ENCODE measurements at regions not wholly inside any gene's neighbourhood (a gene's known extent, or its start where the extent isn't known, plus 50 kb on each side); places are given as distances from the start of the nearest gene placed in this dataset.
A peak's percentile ranks its signal among the peaks of the same experiment; 100 is the strongest.

DNA sequence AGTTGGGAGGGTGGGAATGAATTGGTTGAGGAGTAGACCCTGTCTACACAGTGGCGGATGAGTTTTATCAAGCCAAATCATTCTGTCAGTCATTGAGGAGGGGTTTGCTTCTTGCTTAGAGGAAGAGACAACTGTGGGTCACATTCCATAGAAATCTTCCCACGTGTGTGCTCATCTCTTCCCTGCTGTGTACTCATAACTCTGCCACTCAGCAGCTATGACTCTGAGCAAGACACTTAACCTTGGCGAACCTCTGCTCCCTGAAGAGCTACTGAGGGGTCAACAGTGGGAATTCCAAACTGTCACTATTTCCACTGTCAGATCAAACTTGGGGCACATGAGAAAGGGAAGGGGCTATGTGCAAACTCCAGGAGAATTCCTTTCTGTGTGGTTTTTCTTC is 72.6 kb upstream of the COX10 start:
- DNase-seq = no peak

DNA sequence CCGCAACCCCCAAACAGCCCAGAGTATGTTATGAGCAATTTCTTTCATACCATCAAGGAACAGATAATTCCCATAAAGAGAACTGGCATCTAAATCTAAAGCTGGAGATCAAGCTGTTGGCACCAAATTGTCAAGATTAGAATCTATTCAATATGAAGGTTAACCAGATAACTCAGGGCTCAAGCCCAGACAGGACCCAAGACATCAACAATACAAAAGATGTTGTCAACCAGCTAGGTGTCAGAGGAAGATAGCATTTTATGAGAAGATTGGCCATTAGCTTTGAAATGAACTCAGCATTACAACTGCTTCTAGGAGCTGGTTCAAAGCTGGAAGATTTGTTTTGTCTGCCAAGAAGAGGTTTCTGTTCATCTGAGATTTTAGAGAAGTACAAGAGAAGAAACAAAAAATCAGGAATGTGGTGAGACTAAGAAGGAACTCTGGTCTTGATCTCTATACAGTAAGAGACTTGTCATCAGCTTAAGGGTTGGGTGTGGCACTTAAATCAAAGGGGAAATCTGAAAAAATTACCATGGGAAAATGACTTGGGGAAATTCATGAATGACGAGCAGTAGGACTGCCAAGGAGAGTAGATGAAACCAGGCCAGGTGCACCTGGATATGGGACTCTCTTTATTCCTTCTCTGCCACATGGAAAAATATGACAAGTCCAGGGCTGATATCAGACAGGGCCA is 64.2 kb upstream of the COX10 start:
- DNase-seq = peak; percentile 77

DNA sequence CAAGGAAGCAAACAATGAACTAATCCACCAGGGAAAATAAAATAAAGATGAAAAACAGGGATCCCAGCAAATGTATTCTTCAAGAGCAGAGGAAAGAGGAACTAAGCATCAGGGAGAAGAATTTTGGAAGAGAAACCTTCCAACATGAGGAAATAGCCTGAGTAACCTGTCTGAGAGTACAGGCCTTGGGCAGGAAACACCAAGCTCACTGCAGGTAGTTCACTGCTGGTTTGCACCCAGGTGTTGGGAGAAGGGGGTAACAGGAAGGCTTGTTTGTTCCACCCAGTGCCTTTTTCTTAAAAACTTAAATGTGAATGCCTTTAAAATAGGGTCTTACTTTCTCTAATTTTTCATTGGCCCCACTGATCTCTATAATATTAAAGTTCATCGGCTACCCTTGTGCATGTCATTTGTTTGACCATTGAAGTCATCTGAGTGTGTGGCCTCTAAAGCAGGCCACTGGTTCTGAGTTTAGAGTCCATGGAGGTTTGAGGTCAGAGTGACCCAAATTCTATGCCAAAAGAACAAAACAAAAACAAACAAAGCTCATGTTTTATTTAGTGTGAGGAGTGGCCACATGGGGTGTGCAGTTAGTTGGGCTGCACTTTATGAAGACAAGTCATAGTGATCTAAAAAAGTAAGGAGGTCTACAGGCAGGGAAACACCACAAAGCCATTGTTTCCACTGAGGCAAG is 62.9 kb upstream of the COX10 start:
- no peak for DNase-seq

DNA sequence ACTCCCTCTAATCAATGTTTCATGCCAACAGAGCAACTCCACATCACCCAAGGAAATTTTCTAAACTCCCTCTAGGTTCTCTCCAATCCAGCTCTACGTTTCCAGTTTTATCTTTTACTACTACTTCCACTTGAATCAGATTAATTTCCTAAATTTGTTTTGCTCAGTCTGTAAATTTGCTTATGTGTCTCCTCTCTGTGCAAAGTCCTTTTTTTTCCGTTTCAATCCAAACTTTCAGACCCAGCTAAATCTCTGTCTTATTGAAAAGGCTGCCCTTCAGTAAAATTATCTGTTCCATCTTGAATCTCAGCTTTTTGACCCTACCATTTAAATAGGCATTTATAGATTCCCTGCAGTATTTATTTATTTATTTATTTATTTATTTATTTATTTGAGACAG is 61.4 kb upstream of the COX10 start:
- DNase-seq = no peak

DNA sequence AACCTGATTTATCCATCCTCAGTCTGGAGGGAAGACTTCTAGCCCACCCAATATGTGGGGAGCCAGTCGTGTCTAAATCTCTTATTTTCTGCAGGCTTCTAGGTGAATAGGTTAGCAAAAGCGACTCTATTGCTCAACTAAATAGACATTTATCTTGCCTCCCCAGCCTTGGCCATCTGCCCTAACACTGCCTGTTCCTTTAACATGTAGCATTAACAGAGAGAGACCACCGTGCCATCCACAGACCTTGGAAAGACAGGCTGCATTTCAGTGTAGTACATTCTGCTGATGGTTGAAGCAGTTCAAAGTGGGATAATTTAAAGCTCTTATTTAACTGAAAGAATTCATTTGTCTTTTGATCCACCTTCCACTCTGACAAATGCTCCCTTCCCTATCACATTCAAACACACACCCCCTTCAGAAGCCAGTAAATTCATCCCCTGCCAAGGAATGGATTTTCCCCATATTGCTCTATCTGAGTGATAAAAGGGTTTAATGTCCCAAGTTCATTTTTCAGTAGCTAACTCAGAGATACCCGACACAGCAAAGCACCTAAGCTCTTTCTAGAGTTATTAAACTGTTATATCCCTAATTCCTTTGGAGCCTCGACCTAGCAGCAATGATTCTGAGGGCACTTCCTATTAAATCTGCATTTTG is 58.1 kb upstream of the COX10 start:
- DNase-seq = no peak

DNA sequence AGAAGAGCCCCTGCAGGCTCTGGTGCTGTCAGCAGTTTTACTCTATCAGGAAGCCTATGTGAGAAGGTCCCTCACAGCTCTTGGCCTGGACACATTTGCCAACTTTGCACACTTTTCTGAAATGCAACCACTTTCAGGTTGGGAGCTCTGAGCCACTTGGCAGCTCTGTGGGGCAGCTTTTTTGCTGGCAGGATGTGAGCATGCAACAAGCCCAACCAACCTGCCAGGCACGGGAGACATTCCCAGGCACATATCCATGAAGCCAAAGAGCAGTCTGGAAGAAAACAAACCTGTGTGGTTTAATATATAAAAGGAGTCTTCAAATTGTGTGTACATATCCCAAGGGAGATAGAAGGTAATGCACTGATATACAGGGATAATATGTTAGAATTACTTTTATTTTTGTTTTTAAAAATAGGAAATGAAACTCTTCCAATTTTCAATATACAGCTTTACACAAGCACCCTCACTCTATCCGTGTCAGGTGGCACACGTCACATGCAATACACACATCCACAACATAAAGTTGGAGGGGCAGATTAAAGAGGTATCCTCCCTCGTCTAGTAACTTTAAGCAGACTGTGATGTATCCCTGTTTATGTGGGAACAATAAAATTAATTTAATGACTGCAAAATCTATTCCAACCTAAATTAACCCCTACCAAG is 57.4 kb upstream of the COX10 start:
- DNase-seq = peak; percentile 5

DNA sequence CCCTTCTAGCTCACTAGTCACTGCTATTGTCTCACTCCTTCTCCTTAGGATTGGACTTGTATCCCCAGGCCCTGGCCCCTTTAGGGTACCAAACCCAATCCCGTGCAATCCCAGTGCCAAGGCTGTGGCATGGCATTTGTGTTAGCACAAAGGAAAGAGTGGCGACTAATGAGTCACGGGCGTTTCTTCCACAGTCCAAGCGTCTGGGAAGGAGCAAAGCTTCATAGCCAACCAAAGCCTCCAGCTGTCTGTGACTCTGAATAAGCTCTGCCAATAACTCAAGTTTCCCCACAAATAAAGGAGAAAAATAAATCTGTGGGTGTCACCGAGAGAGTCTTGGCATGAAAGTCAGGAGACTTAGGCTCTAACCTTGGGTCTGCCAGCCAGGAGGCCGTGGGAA is 54.6 kb upstream of the COX10 start:
- no peak for DNase-seq

DNA sequence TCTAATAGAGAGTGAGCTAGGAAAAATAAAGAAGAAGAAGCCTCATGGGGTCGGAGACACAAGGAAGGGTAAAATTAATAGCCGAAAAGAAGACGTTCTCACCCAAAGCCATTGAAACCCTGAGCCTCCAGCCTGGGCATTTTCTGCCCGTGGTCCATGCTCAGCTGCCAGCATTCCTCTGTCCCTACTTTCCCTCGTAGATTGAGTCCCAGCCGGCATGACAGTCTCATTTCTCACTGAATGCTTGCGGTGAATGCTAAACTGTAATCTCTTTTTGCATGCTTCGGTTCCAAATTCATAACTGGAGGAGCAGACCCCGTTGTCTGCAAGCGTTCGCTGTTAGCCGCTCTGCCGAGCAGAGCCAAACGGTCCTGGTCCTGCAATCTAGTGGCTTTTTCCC is 54.0 kb upstream of the COX10 start:
- no peak for DNase-seq

DNA sequence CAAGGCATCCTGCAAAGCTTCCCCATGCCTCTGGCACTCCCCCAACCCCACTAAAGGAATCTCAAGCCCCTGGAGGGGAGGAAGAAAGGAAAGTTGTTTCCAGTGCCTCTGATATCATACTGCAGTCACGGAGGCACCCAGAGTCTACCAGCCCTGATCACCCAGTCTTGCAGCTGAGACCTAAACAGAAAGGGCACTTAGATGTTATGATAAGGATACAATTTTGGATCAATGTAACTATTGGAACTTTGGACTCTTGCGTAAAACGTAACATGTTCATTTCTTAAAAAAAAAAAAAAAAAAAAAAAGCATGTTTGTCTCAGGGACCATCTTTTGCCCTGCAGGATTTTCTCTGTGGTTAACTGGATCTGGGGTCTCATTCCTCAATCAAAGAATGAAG is 52.4 kb upstream of the COX10 start:
- DNase-seq = no peak

DNA sequence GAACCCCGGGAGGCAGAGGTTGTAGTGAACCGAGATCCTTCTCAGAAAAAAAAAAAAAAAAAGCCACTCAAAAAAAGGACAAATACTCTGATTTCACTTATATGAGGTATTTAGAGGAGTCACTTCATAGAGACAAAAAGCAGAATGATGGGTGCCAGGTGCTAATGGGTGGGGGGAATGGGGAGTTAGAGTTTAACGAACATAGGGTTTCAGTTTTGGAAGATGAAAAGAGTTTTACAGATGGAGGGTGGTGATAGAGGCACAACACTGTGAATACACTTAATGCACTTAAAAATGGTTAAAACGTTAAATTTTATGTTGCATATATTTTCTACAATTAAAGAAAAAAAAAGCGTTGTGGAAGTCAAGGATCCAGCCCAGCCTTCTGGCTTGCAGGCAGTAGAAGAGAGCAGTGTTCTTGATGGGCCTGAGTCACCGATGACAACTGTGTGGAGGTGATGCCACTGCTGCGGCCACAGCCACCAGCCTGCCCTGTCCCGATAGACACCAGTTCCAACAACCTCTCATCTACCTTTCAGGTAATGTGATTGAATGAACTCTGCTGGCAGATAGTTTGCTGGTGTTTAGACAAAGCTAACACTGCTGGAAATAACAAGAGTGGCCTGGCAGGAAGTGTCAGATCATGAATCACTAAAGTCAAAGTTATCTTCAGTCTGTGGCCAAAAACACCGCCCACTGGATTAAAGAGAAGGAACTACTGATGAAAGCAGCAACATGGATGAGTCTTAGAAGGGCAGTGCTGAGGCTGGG is 49.9 kb upstream of the COX10 start:
- DNase-seq = peak; percentile 29

Data from inflammatory macrophage treated with lipopolysaccharide for 4 hours (primary cell).